ENCODE measurements at regions not wholly inside any gene's neighbourhood (a gene's known extent, or its start where the extent isn't known, plus 50 kb on each side); places are given as distances from the start of the nearest gene placed in this dataset.
A peak's percentile ranks its signal among the peaks of the same experiment; 100 is the strongest.
"Not testable (repeated sequence)": the region's sequence is repeated elsewhere in the genome, so short reads cannot be mapped to it uniquely, and the experiment has no call there.

DNA sequence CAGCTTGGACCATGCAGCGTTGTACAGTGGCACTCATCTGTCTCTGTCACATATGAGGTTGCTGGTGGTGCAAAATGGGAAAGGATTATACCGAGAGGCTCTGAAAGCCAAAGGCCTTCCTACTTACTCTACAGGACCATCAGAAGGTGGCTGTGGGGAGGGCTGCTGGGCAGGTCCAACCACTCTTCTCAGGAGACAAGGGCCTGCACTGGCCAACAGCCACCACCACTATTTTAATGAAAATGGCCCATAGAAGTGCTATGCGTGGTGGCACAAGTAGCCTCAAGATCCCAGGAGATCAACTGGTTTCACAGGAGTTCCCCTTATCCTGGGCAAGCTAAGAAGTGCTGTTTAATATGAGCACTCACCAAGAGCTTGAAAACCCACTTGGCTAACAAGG, 52.3 kb downstream of the MRPL57 start:
- intact Hi-C loops (cut with DNase I), result no loop called here
- ATAC-seq (no peak), DNase-seq (ENCODE audit: missing footprints) (no peak)

DNA sequence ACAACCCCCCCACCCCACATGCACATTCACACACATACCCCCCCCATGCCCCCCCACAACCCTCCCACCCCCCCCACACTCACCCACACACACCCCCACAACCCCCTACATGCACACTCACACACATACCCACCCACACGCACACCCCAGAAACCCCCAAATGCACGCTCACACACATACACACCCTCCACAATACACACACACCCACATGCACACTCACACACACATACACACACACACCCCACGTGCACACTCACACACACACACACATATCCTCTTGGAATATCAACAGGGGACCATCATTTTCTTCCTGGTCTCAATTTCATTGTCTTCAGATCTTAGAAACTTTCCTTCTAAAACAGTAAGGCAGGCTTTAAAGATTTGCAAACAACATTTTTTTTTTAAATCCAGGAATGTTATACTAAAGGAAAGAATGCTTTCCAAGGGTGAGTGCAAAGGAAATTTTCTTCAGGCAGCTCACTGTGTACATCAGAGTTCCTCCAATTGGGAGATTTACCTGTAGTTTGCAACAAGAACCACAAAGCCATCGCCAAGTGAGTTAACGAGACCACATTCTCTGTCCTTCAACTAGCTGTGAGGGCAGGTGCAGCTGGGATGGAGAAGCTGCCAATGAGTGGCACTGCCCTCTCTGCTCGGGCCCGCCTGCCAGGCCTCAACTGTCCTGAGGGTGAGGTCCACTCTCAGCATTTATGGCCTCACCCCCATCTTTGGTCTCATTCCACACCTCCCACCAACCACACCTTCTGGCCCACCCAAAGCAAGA, 53.0 kb downstream of the MRPL57 start:
- DNase-seq (ENCODE audit: missing footprints) (no peak), ATAC-seq (no peak)
- intact Hi-C loops (cut with DNase I), result no loop called here

DNA sequence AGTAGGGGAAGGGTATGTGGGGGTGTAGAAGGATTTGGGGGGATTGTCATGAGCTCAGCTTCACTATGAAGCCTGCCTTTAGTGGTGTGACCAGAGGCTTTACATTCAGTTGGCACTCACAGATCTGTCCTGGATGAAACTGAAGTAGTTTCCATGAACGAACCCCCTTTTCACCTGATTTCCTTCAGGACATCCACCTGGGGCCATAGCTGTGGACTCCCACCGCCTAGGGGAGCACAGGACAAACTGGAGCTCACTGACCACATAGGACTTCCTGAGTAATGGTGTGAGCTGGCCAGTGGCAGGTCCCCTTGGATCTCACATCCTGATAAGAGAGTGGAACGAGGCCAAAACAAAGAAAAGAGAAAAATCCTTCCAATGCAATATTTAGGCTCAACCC, 54.1 kb downstream of the MRPL57 start:
- ATAC-seq, result no peak
- no peak for DNase-seq (ENCODE audit: missing footprints)
- intact Hi-C loops (cut with DNase I), result no loop called here

DNA sequence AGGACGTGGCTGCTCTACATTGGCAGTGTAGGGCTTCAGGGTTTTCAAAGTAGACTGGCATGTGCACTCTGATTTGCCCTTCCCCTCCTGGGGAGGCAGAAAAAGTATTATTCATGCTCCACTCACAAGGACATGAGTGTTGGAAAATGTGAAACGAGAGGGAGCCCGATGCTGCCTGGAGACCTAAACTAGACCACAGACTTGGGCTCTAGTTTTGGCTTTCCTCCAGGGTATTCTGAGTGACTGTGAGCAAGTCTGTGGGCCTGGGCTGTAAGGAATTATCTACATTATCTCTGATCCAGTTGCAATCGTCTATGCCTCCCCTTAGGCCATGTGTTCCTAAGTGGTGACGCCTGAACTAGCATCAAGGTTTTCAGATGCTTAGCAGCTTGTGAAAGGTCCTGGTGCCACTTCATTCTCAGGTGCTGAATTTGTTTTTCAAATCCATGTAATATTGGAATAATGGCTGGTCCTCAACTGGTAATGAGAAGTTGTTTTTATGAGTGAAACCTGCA, 55.0 kb downstream of the MRPL57 start:
- ATAC-seq, result no peak
- DNase-seq (ENCODE audit: missing footprints), result no peak
- intact Hi-C loops (cut with DNase I), result no loop called here

DNA sequence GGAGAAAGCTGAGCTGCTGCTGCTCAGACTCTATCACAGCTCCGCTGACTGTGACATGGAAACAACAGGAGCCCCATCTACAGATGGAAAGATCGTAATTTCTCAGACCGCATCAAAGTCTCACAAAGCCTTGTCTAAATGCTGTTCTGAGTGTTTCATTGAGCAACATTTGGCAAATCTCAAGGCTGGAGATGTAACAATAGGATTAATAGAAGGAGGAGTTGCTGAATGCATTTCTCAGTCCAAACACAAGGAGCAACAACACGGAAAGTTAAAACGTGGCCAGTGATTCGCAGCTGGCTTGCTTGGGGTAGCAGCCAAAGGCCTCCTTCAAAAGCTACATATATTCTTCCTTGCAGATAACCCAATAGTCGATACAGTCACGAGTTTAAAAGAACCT, 55.7 kb downstream of the MRPL57 start:
- DNase-seq (ENCODE audit: missing footprints) (no peak), ATAC-seq (peak; percentile 74)
- intact Hi-C loops (cut with DNase I), result no loop called here

DNA sequence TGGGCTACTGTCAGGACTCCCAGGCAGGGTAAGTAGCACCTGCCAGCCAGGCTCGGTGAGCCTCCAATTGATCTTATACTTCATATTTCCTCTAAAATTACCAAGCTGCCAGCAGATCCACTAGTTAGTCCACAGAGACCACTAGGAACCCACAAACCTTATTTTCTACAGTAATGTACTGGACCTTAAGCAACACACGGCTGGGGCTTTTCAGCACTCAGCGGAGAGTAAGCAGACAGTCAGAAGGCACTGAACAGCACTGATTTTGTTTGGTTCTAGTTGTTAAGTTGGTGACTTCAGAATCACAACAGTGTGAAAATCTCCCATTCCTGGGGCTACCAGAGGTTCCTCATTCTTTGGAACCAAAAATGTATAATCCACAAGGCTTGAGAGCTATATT, 56.1 kb downstream of the MRPL57 start:
- DNase-seq (ENCODE audit: missing footprints) (no peak), ATAC-seq (peak; percentile 62)
- intact Hi-C loops (cut with DNase I), result no loop called here

DNA sequence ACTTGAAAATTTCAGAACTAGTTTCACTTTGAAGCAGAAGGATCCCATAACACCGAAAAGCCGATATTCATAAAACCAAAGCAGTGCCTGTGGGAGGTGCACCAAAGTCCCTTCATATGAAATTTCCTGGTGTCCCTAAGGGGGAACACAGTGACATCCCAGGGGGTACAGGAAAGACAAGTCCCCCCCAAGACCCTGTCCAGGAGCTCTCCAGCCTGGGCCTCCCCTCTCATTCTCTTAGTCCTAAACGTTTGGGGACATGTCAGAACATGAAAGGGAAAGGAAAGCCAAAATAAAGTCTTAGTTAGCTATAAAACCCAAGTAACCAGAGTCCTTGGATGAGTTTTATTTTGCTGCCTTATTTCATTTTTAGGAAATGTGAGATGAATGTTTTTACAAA, 56.6 kb downstream of the MRPL57 start:
- DNase-seq (ENCODE audit: missing footprints) (no peak), ATAC-seq (no peak)
- intact Hi-C loops (cut with DNase I), result no loop called here

DNA sequence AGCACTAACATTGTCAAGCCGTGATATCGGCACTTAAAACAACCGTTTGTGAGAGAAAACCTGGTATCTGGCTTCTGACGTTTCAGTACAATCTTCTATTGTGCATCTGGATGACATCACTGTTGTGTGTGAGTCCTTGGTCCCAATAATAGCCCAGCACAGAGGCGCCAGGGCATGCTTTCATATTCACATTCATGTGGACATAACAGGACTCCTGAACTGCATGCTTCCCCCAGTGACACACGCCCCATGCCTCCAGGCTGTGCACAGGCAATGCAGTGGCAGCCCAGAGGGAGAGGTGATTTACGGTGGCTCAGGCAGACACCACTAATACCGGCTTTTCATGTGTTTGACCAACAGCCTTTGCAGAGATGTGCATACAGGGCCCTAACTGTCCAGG, 58.1 kb downstream of the MRPL57 start:
- DNase-seq (ENCODE audit: missing footprints), result no peak
- intact Hi-C loops (cut with DNase I), result no loop called here
- ATAC-seq, result no peak

DNA sequence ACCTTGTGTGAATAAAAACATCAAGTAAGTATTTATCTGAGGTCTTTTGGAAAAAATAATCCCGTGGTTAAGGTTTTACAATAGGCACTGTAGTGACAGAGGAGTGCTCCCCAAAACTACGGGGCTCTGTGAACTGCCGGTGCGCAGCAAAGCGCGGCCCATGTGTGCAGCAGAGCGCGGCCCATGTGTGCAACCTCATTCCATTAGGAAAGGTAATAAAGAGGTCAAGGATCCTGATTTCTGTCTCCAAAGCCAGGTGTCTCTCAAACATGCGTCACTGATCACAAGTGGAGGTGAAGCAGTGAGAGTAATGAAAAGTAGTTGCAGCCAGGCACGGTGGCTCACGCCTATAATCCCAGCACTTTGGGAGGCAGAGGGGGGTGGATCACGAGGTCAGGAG, 58.7 kb downstream of the MRPL57 start:
- ATAC-seq, result no peak
- DNase-seq (ENCODE audit: missing footprints), result peak; percentile 65
- intact Hi-C loops (cut with DNase I), result no loop called here

DNA sequence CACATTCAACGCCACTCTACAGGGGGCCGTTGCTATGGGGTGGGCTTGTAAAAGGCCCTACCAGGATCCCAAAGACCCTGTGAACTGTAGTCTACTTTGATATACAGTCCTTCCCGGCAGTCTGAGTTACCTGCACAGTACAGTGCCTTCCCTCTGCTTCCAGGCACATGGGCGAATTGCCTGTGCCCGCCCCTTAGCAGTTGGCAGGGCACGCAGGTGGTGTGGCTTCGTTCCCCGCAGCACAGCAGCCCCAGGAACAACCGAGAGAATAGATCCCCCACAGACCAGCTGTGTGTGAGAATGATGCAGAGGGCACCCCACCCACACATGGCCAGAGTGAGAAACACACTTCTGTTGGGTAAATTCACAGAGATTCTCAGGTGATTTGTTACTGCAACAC, 60.6 kb downstream of the MRPL57 start:
- no peak for DNase-seq (ENCODE audit: missing footprints)
- intact Hi-C loops (cut with DNase I), result no loop called here
- no peak for ATAC-seq

DNA sequence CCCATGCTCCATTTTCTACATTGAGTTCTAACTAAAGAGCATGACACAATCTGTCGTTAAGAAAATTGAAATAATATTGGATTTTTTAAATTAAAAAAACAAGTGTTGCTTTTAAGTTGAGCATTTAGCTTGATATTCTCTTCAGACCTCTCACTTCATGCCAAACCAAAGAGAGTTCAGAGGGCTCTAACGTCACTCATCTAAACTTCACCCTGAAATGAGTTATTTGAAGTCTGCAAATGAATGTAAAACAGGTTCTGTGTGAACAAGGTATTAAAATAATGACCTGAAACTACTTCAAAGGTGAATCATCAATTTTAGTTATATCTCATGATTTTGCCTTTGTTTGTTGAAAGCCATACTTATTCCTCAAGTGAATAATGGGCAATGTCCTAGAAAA, 61.8 kb downstream of the MRPL57 start:
- ATAC-seq, result no peak
- intact Hi-C loops (cut with DNase I), result no loop called here

DNA sequence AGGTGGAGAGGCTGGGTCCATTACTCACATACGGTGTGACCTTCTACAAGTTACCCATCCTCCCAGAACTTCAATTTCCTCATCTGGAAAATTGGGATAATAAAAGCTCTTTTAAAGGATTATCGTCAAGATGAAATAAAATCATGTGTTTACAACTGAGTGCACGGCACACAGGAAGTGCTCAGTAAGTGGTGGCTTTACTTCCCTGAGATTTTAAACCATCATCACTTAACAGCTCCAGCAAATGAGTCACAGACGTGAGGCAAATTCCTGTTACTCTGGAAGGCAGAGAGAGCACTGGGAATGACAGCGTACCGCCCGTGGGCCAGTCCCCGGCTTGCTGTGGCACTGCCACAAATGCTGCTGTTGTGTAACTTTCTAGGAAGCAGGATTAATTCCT, 64.1 kb downstream of the MRPL57 start:
- intact Hi-C loops (cut with DNase I), result no loop called here
- ATAC-seq (peak; percentile 54), DNase-seq (ENCODE audit: missing footprints) (no peak)

More for the DNA sequence above, 61.8 kb downstream of the MRPL57 start:
- no peak for DNase-seq (ENCODE audit: missing footprints)

DNA sequence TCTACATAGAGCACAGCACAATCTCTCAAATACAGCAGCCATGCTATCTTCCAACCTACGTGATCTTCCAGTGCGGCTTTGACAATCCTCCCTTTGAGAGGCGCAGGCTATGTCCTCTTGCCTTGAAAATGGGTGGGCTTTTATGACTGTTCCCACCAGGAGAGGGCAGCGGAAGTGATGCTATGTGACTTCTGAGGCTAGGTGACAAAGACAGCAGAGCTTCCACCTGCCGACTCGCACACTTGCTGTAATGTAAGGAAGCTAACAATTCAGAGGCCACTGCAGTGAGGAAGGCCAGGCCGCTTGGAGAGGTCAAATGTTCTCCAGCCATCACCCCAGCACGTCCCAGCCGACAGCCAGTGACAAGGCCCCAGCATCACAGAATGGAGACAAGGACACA, 65.8 kb downstream of the MRPL57 start:
- DNase-seq (ENCODE audit: missing footprints) (no peak), ATAC-seq (no peak)
- intact Hi-C loops (cut with DNase I), result no loop called here

DNA sequence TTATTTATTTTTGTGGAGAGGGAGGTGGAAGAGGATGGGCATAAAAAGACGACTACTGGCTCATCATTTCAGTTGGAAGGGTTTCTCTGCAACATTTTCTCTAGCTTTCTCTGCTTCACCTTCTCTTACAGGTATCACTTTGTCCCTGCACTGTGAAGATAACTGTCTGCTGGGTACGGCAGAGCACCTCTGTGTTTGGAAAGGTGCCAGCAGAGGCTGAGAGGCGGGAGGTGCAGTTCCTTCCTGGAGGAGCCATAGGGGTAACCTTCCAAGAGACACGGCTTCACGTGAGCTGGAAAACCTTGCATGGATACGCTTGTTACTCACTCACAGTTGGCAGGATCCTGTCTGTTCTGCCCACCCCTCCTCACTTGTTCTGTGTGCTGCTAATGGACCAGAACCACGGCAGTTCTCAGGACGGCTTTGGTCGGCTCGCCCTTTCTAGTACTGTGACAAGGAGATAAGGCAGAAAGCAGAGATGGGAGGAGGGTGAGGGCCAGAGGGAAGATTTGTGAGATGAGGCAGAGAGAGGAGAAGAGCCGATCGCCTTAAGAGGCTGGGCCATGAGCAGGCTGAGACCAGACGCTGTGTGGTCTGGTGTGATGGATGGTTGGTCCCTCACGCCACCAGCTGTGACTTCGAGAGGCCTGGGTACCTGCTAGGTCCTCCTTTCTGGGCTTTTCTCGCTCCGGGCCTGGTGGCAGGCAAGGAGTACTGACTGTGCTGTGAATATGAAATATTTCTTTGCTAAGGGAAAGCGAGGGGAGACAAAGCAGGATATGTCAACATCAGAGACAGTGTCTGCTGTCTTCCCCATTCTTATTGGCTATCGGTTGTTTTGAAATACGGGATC, 66.8 kb downstream of the MRPL57 start:
- intact Hi-C loops (cut with DNase I), result no loop called here
- no peak for DNase-seq (ENCODE audit: missing footprints)
- ATAC-seq, result no peak

DNA sequence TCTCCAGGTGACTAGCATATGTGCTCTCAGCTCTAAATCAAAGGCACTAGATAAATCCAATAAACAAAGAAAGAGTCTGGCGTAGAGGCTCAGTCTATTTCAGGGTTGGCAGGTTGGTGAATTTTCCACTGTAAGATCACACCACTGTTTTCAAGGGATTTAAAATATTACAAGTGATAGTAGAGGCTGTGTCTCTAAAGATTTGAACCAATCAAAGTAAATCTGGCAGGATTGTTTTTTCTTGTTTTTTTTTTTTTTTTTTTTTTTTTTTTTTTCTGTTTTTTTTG, 67.4 kb downstream of the MRPL57 start:
- ATAC-seq; DNase-seq (ENCODE audit: missing footprints); intact Hi-C loops (cut with DNase I): not testable (repeated sequence)

DNA sequence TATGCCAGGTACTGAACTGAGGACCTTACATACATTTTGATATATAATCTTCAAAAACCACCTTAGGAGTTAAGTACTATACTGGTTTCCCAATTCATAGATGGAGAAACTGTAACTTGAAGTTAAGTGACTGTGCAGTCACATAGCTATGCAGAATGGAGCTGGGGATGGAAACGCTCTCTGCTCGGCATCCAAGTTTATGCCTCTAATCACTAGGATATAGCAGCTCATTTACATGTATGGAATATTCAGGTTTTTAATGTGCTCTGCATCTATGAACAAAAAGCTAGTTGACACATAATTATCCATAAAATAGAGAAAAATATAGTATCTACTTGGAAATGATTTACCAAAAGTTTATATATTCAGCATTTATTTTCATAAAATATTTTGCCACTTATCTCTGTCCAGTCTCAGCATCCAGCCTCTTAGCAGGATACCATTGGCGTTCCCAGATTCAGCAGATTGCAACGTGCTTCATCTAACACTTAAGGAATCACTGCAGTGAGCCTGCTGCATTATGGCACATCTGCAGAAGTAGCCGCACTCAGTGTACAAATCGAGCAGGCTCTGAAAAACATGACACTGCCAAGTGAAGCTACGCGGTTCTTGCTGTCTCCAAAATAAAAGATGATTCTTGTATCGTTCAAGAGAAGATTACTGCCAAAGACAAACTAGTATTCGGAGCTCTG, 70.4 kb downstream of the MRPL57 start:
- intact Hi-C loops (cut with DNase I), result no loop called here
- no peak for ATAC-seq
- DNase-seq (ENCODE audit: missing footprints), result no peak

DNA sequence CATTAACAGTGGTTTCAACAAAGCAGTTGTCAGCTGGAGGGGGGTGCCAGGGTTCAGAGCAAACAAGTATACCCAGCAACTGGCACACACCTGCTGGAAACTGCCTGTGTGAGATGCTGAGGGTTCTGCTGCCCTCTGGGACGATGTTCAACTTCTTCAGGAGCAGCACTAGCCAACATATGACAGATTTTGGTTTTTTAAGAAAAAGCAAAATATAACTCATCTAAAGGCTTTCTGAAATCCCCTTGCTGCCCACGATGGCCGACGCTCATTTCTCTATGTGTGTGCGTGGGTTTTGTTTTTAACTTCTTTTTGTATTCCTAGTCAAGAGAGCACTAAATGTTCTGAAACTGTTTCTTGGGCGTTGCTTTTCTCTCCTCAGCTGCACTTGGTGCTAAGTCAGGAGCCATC, 79.9 kb downstream of the MRPL57 start:
- ATAC-seq (no peak), DNase-seq (ENCODE audit: missing footprints) (no peak)
- intact Hi-C loops (cut with DNase I), result no loop called here

DNA sequence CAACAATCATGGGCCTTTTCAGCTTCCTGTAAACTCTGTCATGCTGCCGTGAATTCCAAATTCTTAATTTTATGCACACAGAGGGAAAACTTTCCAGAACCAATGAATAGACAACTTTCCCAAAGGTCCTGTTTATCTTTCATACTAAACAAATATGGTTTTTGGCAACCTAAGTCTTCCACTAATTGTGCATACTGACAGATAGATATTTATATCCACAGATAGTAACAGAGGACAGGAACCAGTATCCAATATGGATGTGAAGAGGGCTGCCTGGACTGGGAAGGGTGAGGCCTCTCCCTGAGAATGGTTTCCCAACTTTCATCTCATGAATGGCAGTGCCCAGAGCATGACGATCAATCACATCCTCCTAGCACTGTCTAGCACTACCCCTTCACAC, 80.4 kb downstream of the MRPL57 start:
- ATAC-seq (no peak), DNase-seq (ENCODE audit: missing footprints) (no peak)
- intact Hi-C loops (cut with DNase I), result no loop called here

DNA sequence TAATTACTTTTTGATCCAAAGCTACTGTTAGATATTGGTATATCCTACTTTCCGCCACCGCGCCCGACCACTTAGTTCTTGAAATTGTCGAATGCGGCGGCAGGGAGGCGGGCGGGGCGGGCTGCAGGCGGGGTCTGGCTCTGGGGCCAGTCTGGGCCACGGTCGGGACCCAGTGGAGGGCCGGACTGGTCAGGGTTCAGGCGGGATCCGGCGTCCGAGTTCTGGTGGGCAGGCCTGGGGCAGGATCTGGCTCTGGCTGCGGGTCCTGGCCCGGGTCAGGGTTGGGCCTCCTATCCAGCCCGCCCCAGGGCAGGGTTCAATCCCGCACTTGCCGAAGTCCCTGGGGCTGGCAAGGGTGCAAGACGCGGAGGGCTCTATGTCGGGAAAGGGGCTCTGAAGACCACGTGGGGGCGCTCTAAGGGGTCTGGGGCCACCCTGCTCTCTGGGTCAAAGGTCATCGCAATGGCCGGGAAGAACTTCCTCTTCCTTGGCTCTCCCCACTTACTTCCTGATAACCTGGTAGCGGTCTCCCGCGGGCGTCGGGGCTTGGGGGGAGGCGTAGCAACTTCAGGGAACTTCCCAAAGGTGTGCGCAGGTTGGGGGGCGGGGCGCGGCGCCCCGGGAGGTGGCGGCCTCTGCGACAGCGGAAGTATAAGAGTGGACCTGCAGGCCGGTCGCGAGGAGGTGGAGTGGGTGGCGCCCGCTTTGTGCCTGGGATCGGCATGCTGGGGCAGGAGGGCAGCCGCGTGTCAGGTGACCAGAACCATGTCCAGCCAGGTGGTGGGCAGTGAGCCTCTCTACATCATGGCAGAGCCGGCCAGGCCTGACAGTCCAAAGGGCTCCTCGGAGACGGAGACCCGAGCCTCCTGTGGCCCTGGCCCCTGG, 83.4 kb downstream of the MRPL57 start:
- no peak for ATAC-seq
- intact Hi-C loops (cut with DNase I), result no loop called here
- no peak for DNase-seq (ENCODE audit: missing footprints)

All from Right ventricle myocardium inferior (tissue), 1 donor.